GM18508 (cell line): ENCODE measurements at regions not wholly inside any gene's neighbourhood (a gene's known extent, or its start where the extent isn't known, plus 50 kb on each side); places are given as distances from the start of the nearest gene placed in this dataset.
A peak's percentile ranks its signal among the peaks of the same experiment; 100 is the strongest.
"Not testable (repeated sequence)": the region's sequence is repeated elsewhere in the genome, so short reads cannot be mapped to it uniquely, and the experiment has no call there.

Experiments
- ATAC-seq: cut with Tn5 transposase; IDR thresholded peaks from one replicate; pipeline ENCODE4 v1.9.1; 2021; ENCODE audit warnings: moderate number of reproducible peaks; ENCODE audit not compliant: insufficient read depth, unreplicated experiment

DNA sequence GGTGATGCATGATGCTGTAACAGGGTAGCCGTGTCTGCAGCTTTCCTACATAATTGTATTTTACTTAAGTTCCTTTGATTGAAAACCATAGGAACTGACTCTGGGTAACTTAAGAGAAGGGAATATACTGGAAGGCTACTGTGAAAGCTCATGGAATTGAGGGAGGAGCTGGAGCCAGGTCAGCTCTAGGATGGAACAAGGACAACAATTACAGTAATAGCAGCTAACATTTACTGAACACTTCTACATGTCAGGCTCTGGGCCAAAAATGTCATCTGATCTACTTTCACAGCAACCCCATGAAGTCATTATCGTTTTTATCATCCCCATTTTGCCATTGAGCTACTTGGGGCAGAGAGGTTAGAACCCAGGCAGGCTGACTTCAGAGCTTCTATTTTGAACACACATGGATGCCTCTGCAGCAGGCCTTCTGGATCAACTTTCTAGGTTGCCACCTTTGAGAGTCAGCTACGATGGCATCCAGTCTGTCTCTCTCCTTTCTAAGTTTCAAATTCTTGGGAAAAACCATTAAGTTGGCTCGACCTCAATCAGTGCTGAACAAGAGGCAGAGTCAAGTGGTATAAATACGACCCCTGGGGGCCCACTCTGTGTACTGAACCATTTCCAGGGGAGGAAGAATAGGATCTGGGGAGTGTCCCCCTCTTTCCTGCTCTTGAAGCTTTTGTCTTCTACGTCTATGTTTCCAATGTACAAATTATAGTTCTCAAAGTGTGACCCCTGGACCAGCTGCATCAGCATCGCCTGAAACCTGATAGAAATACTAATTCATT lies 272.3 kb upstream of the PLPP4 start:
- ATAC-seq, result no peak

DNA sequence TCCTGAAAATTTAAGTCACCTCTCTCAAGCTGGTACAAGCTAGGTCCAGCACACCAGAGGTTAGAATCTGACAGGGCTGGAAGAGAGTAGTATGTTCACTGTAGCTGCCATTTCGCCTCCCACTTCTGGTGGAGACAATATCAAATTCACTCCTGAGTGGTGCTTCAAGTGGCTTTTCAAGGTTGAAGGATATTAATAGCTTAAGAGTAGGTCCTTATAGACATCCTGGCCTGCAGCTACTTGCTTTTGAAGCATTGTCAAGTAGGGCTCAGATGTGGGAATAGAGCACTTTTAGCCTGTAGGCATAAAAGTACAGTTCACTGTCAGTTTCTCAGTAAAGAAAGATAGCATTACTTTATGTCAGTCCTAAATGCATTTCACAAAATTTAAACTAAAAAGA lies 270.5 kb upstream of the PLPP4 start:
- ATAC-seq, result no peak

DNA sequence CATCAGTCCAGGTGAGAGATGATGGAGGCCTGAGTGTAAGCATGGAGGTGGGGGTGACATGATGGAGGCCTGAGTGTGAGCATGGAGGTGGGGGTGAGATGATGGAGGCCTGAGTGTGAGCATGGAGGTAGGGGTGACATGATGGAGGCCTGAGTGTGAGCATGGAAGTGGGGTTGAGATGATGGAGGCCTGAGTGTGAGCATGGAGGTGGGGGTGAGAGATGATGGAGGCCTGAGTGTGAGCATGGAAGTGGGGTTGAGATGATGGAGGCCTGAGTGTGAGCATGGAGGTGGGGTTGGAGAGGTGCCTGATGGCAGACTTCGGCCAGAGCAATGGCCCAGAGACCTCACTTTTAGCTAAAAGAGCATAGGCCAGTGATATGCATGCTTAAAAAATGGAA lies 269.9 kb upstream of the PLPP4 start:
- ATAC-seq, result not testable (repeated sequence)

DNA sequence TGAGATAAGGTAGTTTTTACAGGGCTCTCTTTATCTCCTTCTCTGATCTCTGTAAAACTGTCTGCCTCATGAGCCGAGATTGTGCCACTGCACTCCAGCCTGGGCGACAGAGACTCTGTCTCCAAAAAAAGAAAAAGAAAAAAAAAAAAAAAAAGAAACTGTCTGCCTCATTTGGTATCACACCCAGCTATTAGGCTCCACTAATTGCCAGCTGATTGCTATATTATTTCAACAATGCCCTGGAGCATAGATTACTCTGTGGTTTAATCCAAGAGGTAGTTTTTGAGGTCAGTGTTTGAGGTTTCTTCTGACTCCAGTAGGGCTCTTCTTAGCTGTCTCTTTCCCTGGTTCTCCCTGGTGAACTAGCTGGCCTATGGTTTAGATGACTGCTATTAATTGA lies 268.1 kb upstream of the PLPP4 start:
- ATAC-seq, result no peak

DNA sequence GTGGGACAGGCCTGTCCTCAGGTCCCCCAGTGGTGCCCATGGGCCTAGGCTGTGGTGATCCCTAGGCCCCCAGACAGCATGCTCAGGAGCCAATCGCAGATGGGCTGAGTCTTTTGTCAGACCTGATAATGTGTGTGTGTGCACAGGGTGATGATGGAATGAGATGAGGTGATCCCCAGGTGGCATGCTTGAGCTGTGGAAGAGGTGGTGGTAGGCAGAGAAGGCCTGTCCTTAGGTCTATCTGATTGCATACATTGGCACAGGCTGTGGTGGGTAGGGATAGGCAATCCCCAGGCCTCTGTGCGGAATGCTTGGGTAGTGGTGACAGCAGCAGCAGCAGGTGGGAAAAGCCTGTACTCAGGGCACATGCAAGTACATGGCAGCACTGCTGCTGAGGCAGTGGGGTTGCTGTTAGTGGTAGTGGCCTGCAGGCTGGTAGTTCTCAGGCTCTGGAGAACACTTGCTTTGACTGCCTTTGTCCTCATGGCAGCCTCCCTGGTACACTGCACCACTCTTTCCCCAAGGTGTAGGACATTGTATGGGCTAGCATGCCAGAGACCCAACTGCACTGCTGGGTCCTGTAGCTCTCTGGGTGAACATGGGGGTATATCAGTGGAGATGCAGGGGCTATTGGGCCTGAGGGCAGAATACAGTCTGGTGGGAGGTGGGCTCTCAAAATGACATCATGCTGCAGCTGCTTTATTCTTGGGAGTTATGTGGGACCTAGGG lies 260.9 kb upstream of the PLPP4 start:
- no peak for ATAC-seq

DNA sequence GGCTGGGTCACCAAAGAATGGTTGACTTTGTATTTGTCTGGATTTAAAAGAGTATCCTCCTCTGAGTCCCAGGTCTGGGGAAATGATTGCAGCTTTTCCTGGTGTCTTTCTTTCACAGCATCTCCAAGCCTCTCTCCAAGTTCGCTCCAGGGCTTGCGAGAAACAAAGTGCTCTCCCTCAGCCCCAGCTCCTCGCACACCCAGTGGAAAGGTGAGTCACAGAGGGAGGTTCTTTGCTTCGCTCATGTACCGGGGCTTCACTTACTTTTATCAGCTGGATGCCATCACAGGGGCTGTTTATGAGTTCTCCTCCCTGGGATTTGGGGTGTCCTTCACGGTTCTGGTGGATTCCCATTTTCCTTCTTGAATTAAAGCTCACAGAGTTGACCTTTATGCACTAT lies 252.2 kb upstream of the PLPP4 start:
- ATAC-seq, result no peak

DNA sequence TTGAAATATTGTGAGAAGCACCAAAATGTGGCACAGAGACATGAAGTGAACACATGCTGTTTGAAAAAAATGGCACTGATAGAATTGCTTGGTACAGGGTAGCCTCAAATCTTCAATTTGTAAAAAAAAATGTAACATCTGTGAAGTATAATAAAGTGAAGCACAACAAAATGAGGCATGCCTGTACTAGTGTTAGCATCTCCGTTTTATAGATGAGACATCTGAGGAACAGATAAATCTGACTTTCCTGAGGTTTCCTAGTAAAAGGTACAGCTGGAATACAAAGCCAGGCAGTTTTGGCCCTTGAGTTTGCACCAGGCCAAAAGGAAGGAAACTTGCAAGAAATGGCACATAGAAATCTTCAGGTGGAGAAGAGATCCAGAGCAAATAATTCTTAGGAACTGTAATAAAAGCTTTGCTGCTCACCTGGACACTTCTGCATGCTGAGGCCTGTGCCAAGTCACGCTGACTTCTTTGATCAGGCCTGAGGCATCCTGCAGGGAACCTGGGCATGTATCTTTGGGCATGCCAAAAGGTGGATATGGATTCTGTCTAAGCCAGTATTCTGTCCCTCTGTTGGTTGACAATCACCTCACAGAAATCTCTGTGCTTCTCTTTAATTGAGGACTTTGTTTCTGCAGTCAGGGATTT lies 251.5 kb upstream of the PLPP4 start:
- ATAC-seq, result no peak

DNA sequence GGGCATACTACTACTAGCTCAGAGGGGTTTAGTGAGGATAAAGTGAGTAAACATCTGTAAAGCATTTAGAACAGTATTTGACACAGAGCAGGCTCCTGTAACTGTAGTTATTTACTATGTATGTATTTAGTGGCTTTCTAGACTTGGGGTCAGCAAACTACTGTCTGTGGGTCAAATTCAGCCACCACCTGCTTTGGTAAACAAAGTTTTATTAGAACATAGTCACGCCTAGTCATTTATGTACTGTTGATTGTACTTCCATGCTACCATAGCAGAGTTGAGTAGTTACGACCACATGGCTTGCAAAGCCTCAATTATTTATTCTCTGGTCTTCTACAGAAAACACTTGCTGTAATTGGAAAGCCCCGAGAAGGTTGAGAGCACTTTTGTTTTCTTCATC lies 248.5 kb upstream of the PLPP4 start:
- no peak for ATAC-seq

DNA sequence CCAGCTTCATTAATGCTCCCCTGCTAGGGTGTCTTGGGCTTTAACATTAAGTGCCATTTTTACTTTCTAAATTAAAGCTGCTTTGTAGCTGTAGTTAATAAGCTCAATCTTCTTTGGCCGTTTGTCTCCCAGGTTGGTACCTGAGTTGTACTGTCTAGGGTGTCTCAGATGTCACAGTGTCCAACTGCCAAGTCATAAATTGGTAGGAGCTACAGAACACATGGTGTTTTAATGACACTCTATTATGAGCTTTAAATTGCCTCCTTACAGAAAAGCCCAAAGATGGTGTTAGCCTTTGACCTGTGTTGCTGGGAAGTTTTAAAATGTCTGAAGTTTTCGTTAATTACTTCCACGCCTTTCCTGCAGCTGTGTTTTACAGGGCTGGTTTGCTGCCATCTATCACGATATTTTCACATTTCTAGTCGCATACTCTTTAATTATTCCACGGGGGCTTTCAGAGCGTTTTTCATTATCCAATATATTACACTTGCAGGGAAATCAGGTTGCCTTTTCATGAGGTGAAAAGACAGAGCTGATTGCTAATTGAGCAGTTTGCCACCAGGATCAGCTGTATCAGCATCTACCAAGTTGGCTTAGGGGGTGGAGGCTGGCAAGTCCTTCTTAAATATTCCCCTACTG lies 247.8 kb upstream of the PLPP4 start:
- ATAC-seq, result no peak

DNA sequence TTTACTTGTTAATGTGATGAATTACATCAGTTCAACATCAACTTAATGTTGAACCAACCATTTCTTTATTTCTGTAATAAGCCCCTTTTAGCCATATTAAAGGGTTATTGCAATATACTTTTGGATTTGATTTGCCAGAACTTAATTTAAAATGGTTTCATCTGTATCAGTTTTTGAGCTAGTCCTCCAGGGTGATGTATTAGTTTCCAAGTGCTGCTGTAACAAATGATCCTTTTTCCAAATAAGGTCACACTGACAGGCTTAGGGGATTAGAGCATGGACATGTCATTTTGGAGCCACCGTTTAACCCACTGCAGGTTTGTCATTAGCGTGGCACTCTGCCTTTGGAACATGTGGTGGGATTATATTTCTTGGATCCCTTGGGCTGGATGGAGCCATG lies 244.8 kb upstream of the PLPP4 start:
- no peak for ATAC-seq

DNA sequence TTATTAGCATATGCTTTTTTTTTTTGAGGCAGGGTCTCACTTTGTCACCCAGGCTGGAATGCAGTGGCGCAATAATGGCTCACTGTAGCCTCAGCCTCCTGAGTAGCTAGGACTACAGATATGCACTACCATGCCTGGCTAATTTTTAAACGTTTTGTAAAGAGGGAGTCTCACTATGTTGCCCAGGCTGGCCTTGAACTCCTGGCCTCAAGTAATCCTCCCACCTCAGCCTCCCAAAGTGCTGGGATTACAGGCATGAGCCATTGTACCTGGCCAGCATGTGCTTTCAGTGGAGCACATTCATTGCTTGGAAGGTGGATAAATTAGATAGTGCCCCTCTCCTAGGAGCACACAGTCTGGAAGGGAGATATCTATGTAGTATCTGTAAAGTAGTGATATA lies 243.7 kb upstream of the PLPP4 start:
- not testable (repeated sequence) for ATAC-seq

DNA sequence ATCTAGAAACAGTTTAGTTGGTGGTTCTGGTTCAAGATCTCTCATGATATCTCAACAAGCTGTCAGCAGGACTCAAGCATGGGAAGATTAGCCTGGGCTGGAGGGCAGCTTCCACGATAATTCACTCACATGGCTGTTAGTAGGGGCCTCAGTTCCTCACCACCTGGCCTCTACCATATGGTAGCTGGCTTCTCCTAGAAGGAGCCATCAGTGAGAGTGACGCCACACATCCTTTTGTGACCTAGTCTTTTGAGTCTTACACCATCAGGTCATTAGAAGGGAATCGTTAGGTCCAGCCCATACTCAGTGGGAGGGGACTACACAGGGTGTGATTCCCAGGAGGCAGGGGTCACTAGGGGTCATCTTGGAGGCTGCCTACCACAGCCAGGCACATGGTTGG lies 239.3 kb upstream of the PLPP4 start:
- no peak for ATAC-seq

DNA sequence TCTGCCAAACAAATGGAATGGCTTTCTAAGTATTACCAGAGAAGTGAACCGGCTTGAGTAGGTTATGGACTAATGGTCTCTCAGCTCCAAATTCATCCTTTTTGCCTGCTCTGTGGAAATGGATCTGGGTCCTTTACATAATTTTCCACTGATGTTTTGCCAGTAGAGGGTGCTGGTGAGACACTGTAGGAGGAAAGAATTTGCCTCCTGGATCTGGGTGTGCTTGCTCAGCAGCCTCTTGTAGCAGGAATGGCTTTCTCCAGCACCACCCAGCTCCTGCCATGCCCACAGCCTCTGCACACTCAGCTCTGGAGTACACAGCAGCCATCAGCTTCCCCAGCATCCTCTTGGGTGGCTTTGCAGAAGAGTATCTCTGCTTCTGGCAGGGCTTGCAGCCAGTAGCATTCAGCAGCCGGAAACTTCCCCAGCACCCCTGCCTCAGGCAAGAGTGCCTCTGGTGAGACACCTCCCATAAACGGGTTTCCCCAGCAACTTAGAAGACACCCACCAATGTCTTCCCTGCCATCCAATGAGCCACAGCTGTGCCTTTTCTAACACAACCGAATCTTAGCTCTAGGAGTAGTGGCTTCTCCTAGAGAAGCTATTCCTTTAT lies 235.0 kb upstream of the PLPP4 start:
- no peak for ATAC-seq

DNA sequence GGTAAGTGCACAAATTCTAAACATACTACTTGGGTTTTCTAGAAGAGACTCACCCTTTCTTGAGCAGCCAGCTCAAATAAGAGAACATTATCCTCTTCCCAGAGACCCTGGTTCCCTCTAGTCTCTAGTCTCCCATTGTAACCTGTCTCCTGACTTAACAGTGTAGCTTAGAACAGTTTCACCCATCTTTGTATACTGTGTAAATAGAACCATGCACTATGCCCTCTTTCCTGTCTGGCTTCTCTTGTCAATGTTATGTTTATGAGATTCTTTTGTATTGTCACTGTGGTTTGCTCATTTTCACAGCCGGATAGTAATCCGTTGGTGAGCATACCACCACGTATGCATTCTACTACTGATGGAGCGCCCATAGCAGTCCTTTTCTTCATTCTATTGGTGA lies 227.4 kb upstream of the PLPP4 start:
- no peak for ATAC-seq

DNA sequence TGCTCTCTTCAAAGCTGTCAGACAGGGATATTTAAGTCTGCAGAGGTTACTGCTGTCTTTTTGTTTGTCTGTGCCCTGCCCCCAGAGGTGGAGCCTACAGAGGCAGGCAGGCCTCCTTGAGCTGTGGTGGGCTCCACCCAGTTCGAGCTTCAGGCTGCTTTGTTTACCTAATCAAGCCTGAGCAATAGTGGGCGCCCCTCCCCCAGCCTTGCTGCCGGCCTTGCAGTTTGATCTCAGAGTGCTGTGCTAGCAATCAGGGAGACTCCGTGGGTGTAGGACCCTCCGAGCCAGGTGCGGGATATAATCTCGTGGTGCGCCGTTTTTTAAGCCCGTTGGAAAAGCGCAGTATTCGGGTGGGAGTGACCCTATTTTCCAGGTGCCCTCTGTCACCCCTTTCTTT lies 217.3 kb upstream of the PLPP4 start:
- not testable (repeated sequence) for ATAC-seq

DNA sequence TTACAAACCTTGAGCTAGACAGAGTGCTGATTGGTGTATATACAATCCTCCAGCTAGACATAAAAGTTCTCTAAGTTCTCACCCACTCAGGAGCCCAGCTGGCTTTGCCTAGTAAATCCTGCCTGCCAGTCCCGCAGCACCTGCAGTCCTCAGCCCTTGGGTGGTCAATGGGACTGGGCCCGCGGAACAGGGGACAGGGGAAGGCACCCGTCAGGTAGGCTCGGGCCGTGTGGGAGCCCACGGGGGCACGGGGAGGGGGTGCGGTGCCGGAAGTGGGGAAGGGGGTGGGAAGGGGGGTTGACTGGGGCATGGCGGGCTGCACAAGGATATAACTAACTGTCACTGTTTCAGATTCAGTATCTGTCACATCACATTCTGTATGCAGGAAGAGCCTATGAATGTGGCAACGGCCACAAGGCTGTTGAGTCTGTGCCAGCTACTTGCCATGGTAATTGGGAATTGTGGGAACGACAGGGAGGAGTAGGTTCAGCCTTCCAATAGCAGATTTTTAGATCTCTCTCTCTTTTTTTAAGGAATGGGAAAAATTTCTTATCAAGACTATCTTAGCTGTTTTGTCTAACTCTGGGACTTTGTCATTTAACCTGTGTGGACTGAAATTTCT lies 205.1 kb upstream of the PLPP4 start:
- no peak for ATAC-seq

DNA sequence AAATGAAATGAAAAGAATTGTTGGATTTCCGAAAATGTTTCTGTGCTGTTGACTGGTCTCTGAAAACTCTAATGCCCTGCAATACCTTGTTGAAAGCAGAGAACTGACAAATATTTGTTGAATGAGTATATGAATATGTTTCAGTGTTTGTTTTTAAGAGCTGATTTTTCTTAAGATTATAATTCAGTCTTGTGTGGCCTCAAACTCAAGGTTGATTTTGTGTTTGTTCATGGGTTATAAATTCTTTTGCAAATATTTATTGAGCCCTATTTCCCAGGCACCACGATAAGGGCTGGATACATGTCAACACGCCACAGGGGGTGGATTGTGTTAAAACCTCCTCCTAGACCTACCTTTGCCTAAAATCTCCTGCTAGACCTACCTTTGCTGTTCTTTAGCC lies 203.9 kb upstream of the PLPP4 start:
- no peak for ATAC-seq

DNA sequence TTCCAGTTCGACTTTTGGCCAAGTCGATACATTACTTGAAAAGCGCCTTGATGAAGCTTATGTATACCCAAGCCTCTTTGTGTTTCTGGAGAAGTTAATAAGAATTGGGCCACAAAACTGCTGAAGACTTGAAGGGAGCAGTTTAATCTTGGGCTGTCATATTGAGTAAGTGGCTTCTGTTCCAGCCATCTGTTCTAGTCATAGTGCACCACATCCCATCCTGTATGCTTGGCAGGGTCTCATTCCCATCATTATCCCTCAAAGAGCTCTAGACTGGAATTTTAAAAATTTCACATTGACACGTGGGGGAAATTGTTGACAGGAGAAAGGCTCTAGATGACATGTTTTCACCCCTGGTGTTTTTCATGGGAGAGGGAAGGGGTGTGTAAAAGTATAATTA lies 196.6 kb upstream of the PLPP4 start:
- ATAC-seq, result no peak

DNA sequence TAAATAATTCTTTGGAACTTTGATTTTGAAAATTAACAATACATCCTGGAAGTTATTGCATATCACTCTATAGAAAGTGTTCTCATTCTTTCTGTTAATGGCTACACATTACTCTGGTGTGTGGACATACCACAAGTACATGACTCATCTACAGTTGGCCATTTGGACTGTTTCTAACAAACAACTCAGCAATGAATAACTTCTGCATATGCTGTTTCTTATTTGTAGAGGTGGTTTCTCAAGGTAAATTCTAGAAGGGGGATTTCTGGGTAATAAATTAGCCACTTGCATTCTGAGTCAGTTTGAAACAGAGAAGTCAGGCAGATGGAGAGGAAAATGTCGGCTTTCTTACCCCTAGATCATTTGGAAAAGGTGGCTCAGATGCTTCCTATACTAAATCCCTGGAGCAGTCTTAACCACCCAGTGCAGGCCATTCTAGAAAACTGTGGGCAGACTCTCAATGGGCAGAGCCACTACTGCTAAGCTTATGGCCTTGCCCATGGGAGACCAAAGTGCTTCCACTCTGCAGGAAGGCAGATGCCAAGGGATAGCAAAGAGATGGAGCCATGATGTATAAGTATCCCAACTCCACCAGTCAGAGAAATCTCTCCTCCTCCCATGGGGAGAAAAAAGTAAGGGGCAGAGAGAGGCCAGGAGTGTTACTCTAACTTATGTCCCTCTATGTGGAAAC lies 194.0 kb upstream of the PLPP4 start:
- ATAC-seq, result peak; percentile 75

DNA sequence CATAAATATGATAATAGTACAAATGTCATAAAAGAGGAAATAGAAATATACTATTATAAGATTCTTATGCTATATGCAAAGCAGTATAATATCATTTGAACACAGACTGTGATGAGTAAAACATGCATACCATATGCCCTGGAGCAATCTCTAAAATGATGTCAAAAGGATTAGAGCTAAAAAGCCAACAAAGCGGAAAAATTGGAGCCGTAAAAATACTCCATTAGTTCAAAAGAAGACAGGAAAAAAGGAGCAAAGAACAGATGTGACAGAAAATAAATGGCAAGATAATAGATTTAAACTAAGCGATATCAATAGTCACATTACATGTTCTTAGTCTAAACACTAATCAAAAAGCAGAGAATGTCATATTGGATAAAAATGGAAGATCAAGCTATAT lies 191.0 kb upstream of the PLPP4 start:
- no peak for ATAC-seq
